ENCODE measurements at regions not wholly inside any gene's neighbourhood (a gene's known extent, or its start where the extent isn't known, plus 50 kb on each side); places are given as distances from the start of the nearest gene placed in this dataset.
A peak's percentile ranks its signal among the peaks of the same experiment; 100 is the strongest.
"Not testable (repeated sequence)": the region's sequence is repeated elsewhere in the genome, so short reads cannot be mapped to it uniquely, and the experiment has no call there.

- no peak for DNase-seq
Measured at GRCh38 chr5:116813356-116813755, 238.7 kb upstream of the SEMA6A start.

- no peak for DNase-seq
Measured at GRCh38 chr5:116810951-116811350, 236.3 kb upstream of the SEMA6A start.

GRCh38 chr5:116806836-116807235 lies 232.2 kb upstream of the SEMA6A start:
- peak in 1 of 3 experiments; percentile 10 for DNase-seq

DNA sequence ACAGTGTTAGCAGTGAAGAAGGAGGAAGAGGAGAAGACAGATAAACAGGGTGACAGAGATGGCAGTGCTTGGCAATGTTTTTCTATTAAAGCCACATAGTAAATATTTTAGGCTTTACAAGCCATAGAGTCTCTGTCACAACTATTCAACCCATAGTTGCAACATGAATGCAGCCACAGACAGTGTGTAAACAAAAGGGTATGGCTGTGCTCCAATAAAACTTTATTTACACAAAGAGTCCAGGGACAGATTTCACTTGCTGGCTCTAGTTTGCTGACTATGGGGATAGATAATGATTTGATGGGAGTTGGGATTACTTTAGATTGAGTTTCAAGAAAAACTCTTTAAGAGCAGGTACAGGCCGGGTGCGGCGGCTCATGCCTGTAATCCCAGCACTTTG lies 224.8 kb upstream of the SEMA6A start:
- no peak for DNase-seq

DNA sequence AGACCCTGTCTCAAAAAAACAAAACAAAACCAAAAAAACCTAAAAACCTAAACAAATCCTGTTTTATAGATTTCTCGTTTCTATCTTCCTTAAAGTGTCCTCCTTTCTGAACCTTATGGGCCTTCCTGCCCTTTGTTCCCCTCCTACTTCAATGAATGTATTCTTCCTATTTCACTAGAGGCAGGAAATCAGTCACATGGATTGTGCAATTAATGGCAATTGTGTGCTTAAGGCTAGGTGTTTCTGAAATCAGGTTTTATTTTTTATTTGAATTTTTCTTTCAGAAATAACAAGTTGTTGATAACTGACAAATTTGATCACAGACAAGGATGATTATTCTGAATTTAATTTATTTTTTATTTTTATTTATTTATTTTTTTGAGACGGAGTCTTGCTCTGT lies 220.6 kb upstream of the SEMA6A start:
- DNase-seq: no peak

GRCh38 chr5:116789522-116789921 lies 214.9 kb upstream of the SEMA6A start:
- no peak for DNase-seq

DNA sequence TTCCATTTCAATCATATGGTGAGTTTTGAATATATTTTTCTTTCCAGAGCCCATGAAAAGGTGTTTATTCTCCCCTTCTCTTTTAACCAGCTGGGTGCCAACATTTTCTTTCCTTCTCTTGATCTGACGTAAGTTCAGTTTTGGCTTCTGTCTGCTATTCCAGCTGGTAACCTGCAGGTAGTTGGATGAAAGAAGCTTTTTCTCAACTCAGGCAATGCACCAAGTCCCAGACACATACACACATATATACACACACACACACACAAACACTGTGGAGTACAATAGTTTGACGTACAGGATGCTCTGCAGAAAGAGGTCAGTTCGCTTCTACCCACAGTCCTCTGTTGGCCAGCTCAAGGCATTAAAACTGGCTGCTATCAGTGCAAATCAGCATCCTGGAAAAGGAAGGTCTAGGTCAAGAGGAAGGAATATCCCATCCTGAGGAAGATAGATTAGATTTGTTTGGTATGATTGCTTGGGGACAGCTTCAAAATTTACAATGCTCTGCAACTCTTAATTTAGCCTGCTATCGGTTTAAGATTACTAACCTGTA lies 214.3 kb upstream of the SEMA6A start:
- DNase-seq: no peak

GRCh38 chr5:116787570-116787969 lies 212.9 kb upstream of the SEMA6A start:
- no peak for DNase-seq

DNA sequence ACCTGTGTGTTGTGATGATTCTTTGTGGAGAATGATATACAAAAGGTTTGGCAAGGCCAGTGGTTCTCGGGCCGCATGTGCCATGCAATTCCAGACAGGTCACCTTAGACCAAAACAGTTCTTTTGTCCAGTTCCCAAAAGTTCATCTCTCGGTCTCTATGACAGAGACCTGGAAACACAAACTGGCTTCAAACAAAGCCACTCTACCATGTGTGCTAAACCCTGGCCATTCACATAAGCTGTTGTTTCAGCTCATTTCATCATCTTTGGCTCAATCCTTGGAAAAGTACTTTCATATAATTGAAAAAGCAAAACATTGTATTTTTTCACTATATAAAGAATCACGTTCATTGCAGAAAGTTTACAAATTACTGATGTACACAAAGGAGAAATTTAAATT lies 210.5 kb upstream of the SEMA6A start:
- DNase-seq: no peak

DNA sequence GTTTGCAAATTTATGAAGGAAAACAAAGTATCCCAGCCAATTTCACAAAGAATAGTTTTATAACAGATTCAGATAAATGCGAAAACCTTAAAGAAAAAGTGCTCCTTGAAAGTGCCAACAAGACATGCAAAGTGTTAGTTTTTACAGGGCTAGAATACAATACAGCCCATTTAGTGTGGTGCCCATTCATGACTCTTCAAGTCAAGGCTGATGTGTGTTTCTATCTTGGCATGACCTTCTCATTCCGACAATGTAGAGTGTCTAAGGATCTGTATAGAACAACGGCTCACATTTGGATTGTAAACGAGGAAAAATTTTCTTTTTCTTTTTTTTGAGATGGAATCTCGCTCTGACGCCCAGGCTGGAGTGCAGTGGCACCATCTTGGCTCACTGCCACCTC lies 205.2 kb upstream of the SEMA6A start:
- no peak for DNase-seq

DNA sequence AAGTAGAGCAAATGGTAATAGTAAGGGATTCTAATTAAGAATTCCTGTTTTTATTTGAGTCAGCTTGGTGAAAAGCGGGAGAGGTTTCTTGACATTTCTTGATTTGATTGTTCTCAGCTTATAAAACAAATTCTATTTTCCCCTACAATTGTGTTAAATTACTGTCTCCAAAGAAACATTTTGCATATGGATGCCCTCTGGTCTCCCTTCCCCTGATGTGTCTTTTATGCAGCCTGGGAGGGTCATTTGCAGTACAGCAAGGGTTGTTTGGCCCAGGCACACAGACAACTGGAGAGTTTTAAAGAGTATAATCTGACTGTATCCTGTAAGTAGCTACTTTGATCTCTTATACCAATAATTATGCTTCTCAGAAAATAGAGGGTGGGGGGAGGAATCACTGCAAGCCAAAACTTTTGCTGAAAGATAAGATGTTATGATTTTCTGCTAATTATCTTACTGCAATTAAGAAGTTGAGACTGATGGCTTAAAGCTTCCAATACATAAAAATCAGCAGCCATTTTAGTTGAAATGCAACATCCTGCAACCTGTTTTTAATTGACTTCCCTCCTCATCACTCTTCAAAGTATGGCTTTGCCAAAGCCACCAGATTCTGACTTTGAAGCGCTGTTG lies 204.1 kb upstream of the SEMA6A start:
- no peak for DNase-seq

GRCh38 chr5:116778032-116778431 lies 203.4 kb upstream of the SEMA6A start:
- no peak for DNase-seq

- no peak for DNase-seq
Measured at GRCh38 chr5:116773926-116774325, 199.3 kb upstream of the SEMA6A start.

DNA sequence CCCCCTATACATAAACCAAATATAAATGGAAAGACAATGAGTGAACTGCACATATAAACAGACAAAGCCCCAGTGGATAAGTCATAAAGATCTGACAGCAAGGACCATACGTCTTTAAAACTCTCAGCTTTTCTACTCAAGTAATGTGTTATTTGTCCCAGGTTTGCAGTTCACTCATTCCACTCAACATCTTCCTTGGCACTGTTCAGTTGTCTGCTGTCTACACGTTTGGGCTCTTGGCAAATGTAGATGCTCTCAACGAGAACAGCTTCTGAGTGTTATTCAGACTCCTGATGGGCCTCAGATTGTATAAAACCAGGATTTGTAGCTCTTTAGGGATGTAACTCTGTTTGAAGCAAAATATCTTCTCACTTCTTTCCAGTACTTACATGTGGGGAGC lies 198.2 kb upstream of the SEMA6A start:
- DNase-seq: no peak

DNA sequence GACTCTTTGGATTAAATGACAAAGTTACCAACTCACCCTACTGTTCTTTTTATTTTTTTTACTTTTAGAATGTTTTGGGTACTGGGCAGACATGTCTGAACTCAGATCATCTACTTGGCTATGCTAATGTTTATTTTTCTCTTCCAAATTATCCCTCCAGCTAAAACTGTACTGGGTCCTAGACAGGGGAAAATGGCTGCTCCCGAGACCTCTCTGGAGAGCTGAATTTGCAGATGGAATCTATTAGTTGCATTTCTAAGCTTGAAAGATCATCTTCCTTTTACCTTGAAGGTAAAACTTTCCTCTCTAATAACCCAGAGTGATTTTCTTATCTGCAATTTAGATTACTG lies 197.5 kb upstream of the SEMA6A start:
- no peak for DNase-seq

GRCh38 chr5:116771466-116772151 lies 197.0 kb upstream of the SEMA6A start:
- DNase-seq: no peak

- DNase-seq: not testable (repeated sequence)
Measured at GRCh38 chr5:116769953-116770352, 195.3 kb upstream of the SEMA6A start.

DNA sequence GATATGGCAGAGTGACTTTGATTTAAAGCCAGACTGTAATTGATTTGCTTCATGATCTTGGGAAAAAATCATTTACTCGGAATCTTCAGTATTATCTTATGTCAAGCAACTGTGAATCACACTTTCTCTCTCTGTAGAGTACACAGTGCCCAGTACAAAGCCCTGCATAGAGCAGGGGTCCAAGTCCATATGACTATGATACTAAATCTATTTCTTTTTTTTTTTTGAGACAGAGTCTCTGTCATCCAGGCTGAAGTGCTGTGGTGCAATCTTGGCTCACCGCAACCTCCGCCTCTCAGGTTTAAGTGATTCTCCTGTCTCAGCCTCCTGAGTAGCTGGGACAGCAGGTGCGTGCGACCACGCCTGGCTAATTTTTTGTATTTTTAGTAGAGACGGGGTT lies 194.8 kb upstream of the SEMA6A start:
- no peak for DNase-seq

DNA sequence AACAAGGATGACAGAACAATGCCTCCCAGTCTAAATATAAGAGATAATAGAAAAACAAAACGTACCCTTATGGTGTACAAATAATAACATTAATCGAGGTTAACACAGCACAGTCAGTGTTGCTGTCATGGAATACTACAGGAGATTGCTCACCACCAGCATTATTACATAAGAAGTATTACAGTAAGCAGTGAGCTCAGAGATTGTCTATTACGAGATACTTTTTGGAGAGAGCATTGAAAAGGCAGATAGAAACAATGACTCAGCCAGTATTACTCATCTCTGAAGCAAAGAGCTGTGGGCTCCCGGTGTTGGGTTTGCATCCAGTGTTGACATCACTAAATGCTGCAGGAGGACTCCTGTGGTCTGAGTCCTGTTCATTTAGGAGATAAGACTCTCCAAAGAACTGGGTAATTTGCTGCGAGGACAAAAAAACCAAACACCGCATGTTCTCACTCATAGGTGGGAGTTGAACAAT lies 191.9 kb upstream of the SEMA6A start:
- DNase-seq: no peak

DNA sequence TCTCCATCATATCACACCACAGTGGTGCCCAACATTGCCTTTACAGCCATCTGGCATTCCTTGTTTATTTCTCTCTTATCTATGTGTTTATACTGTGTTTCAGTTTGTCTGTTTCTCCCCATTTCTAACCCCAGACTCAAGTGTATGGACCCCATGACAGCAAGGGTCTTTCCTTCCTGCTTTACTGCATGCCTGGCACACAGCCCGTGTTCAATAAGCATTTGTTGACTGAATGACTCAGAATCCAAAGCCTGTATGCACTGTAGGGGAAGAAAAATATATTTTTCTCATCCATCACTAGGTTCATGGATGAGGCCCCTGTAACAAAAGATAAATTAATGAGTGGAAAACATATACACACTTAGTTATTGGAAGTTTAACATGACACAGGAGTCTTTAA lies 190.8 kb upstream of the SEMA6A start:
- no peak for DNase-seq

- no peak for DNase-seq
Measured at GRCh38 chr5:116764941-116765340, 190.3 kb upstream of the SEMA6A start.

- DNase-seq: no peak
Measured at GRCh38 chr5:116763987-116764866, 189.6 kb upstream of the SEMA6A start.

DNA sequence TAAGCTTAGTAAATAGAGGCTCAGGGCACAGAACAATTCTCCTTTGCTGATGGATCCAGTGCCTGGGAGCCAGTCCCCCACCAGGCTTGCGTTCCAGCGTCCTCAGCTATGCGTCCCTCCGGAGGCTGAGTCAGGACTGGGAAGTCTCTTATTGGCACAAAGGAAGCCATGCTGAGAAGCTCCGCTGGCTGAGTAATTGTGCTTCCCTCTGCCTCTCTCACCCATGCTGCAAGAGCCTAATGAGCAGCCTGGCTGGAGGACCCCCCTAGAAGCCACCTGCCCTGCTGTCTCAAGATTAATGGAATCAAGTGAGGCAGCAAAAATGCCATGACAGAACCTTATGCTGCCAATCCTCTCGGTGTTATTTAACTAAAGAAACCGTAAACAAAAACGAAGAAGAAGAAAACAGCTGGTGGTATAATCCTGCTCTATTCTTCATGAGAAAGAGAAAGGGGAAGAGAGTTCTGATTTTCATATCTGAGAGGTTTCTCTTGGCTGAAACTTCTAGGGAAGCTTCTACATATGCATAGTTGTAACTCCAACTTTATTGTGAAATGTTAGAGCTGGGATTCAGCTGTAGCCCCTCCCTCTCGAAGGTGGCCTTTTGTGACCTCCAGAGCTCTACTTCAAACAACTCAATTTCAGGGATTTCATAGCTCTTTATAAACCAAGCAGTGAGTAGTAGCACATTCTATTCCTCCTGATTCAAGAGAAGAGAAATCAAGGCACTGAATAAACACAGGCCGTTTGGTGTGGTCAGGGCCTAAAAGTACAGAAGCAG lies 185.4 kb upstream of the SEMA6A start:
- peak in 1 of 3 experiments; percentile 6 for DNase-seq

All from NCI-H1417 (cell line).